HL-60 (cell line): ENCODE measurements at regions not wholly inside any gene's neighbourhood (a gene's known extent, or its start where the extent isn't known, plus 50 kb on each side); places are given as distances from the start of the nearest gene placed in this dataset.

Source experiments
- POLR2AphosphoS5 ChIP-seq: IDR thresholded peaks from 2 replicates; pipeline ENCODE4 v1.6.1; 2012; ENCODE audit warnings: low read depth
- TF ChIP-seq, protein P1 (sequence below): IDR thresholded peaks from one replicate; pipeline ENCODE4 v1.5.1; 2011; ENCODE audit warnings: low read length, control low read depth, inconsistent platforms; ENCODE audit not compliant: insufficient read depth
- TF ChIP-seq, protein P2 (sequence below): IDR thresholded peaks from 2 replicates; pipeline ENCODE4 v1.6.1; 2012; ENCODE audit warnings: low read depth; ENCODE audit not compliant: insufficient replicate concordance

DNA sequence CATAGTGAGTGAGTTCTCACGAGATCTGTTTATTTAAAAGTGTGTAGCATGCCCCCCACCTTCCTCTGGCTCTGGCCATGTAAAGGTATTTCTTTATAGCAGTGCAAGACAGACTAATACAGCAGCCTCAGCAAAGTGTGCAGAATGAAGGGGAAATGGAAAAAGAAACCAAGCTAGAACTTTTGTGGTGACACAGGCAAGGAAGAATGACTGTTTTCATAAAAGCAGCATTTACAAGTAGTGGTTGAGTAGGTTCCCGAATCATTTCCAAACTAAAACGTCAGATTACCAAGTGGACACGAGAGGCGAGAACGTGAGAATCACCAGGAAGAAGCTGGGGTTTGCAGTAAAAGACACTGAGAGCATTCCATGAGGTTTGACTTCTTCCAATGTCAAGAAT, 100.2 kb upstream of the AKAP13 start:
- TF ChIP-seq, protein P1, sequence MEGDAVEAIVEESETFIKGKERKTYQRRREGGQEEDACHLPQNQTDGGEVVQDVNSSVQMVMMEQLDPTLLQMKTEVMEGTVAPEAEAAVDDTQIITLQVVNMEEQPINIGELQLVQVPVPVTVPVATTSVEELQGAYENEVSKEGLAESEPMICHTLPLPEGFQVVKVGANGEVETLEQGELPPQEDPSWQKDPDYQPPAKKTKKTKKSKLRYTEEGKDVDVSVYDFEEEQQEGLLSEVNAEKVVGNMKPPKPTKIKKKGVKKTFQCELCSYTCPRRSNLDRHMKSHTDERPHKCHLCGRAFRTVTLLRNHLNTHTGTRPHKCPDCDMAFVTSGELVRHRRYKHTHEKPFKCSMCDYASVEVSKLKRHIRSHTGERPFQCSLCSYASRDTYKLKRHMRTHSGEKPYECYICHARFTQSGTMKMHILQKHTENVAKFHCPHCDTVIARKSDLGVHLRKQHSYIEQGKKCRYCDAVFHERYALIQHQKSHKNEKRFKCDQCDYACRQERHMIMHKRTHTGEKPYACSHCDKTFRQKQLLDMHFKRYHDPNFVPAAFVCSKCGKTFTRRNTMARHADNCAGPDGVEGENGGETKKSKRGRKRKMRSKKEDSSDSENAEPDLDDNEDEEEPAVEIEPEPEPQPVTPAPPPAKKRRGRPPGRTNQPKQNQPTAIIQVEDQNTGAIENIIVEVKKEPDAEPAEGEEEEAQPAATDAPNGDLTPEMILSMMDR, result no peak
- no peak for TF ChIP-seq POLR2AphosphoS5
- TF ChIP-seq, protein P2, sequence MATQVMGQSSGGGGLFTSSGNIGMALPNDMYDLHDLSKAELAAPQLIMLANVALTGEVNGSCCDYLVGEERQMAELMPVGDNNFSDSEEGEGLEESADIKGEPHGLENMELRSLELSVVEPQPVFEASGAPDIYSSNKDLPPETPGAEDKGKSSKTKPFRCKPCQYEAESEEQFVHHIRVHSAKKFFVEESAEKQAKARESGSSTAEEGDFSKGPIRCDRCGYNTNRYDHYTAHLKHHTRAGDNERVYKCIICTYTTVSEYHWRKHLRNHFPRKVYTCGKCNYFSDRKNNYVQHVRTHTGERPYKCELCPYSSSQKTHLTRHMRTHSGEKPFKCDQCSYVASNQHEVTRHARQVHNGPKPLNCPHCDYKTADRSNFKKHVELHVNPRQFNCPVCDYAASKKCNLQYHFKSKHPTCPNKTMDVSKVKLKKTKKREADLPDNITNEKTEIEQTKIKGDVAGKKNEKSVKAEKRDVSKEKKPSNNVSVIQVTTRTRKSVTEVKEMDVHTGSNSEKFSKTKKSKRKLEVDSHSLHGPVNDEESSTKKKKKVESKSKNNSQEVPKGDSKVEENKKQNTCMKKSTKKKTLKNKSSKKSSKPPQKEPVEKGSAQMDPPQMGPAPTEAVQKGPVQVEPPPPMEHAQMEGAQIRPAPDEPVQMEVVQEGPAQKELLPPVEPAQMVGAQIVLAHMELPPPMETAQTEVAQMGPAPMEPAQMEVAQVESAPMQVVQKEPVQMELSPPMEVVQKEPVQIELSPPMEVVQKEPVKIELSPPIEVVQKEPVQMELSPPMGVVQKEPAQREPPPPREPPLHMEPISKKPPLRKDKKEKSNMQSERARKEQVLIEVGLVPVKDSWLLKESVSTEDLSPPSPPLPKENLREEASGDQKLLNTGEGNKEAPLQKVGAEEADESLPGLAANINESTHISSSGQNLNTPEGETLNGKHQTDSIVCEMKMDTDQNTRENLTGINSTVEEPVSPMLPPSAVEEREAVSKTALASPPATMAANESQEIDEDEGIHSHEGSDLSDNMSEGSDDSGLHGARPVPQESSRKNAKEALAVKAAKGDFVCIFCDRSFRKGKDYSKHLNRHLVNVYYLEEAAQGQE, result no peak
